ENCODE measurements at regions not wholly inside any gene's neighbourhood (a gene's known extent, or its start where the extent isn't known, plus 50 kb on each side); places are given as distances from the start of the nearest gene placed in this dataset.

GRCh38 chr5:107146901-107147300 lies 523.8 kb downstream of the EFNA5 start:
- DNase-seq (ENCODE audit: low spot score) = no peak

GRCh38 chr5:107135391-107135790 lies 535.3 kb downstream of the EFNA5 start:
- DNase-seq (ENCODE audit: low spot score) = no peak

GRCh38 chr5:107134931-107135330 lies 535.8 kb downstream of the EFNA5 start:
- no peak for DNase-seq (ENCODE audit: low spot score)

- DNase-seq (ENCODE audit: low spot score) = no peak
These were observed 541.7 kb downstream of the EFNA5 start for GRCh38 chr5:107129051-107129450.

- no peak for DNase-seq (ENCODE audit: low spot score)
These were observed 542.9 kb downstream of the EFNA5 start for GRCh38 chr5:107127878-107128277.

GRCh38 chr5:107126341-107126740 lies 544.4 kb downstream of the EFNA5 start:
- DNase-seq (ENCODE audit: low spot score) = no peak

- DNase-seq (ENCODE audit: low spot score) = no peak
These were observed 546.4 kb downstream of the EFNA5 start for GRCh38 chr5:107124376-107124775.

- DNase-seq (ENCODE audit: low spot score) = no peak
These were observed 547.7 kb downstream of the EFNA5 start for GRCh38 chr5:107123014-107123413.

- no peak for DNase-seq (ENCODE audit: low spot score)
These were observed 548.8 kb downstream of the EFNA5 start for GRCh38 chr5:107121793-107122519.

GRCh38 chr5:107119656-107120055 lies 551.1 kb downstream of the EFNA5 start:
- DNase-seq (ENCODE audit: low spot score) = no peak

- no peak for DNase-seq (ENCODE audit: low spot score)
These were observed 552.3 kb downstream of the EFNA5 start for GRCh38 chr5:107118184-107119019.

- DNase-seq (ENCODE audit: low spot score) = no peak
These were observed 558.5 kb downstream of the EFNA5 start for GRCh38 chr5:107112216-107112615.

- no peak for DNase-seq (ENCODE audit: low spot score)
These were observed 566.4 kb downstream of the EFNA5 start for GRCh38 chr5:107104040-107104995.

- DNase-seq (ENCODE audit: low spot score) = no peak
These were observed 567.2 kb downstream of the EFNA5 start for GRCh38 chr5:107103522-107103921.

GRCh38 chr5:107100121-107100520 lies 570.6 kb downstream of the EFNA5 start:
- DNase-seq (ENCODE audit: low spot score) = no peak

- no peak for DNase-seq (ENCODE audit: low spot score)
These were observed 571.2 kb downstream of the EFNA5 start for GRCh38 chr5:107099506-107099905.

GRCh38 chr5:107092695-107093094 lies 578.0 kb downstream of the EFNA5 start:
- DNase-seq (ENCODE audit: low spot score) = no peak

- no peak for DNase-seq (ENCODE audit: low spot score)
These were observed 580.2 kb downstream of the EFNA5 start for GRCh38 chr5:107090506-107090905.

GRCh38 chr5:107088907-107089306 lies 581.8 kb downstream of the EFNA5 start:
- DNase-seq (ENCODE audit: low spot score) = no peak

- DNase-seq (ENCODE audit: low spot score) = no peak
These were observed 585.2 kb downstream of the EFNA5 start for GRCh38 chr5:107085572-107085971.

- DNase-seq (ENCODE audit: low spot score) = no peak
These were observed 595.7 kb downstream of the EFNA5 start for GRCh38 chr5:107074996-107075395.

GRCh38 chr5:107072967-107073366 lies 597.8 kb downstream of the EFNA5 start:
- no peak for DNase-seq (ENCODE audit: low spot score)
